GM10266 (cell line): ENCODE measurements at regions not wholly inside any gene's neighbourhood (a gene's known extent, or its start where the extent isn't known, plus 50 kb on each side); places are given as distances from the start of the nearest gene placed in this dataset.

ENCODE experiments used
- DNase-seq: peaks from one replicate; pipeline ENCODE4 v3.0.0; 2012; ENCODE audit errors: extremely low spot score
- TF ChIP-seq, protein P1 (sequence below): IDR thresholded peaks from 2 replicates; pipeline ENCODE4 v1.5.1; 2012; ENCODE audit warnings: mild to moderate bottlenecking, low read depth; ENCODE audit not compliant: control insufficient read depth, insufficient read depth; ENCODE audit errors: missing control alignments

DNA sequence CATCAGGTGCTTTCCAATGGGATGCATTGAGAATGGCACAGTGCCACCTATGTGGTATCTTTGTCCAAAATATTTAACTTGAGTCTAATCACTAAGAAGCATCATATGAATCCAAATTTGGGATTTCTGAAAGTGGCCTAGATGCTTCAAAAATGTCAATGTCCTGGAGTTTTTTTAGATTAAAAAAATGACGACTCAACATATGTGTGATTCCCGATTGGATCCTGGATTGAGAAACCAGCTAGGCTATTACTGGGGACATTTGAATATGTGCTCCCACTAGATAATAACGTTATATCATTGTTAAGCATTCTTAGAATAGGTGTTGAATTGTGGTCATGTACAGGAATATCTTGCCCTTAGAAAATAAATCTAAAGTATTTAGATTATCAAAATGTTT, 189.2 kb downstream of the TBXT start:
- DNase-seq, result no peak
- TF ChIP-seq, protein P1, sequence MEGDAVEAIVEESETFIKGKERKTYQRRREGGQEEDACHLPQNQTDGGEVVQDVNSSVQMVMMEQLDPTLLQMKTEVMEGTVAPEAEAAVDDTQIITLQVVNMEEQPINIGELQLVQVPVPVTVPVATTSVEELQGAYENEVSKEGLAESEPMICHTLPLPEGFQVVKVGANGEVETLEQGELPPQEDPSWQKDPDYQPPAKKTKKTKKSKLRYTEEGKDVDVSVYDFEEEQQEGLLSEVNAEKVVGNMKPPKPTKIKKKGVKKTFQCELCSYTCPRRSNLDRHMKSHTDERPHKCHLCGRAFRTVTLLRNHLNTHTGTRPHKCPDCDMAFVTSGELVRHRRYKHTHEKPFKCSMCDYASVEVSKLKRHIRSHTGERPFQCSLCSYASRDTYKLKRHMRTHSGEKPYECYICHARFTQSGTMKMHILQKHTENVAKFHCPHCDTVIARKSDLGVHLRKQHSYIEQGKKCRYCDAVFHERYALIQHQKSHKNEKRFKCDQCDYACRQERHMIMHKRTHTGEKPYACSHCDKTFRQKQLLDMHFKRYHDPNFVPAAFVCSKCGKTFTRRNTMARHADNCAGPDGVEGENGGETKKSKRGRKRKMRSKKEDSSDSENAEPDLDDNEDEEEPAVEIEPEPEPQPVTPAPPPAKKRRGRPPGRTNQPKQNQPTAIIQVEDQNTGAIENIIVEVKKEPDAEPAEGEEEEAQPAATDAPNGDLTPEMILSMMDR, result no peak

DNA sequence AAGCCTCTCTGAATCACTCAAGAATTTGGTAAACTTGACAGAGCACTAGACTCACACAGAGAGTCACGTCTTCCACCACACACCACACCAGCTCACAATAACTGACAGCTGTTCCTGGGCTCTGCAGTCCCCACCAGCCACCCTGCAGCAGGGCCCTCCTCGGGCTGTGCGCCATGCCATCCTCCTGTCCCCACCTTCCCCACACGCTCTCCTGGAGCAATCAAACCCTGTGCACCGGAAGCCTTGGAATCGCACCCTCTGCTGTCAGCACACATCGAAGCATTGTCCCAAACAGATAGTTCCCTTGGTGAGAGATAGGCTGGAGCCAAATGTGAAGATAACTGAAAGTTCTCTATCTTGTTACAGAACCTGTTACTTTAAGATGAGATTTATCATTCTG, 191.0 kb downstream of the TBXT start:
- DNase-seq, result no peak
- TF ChIP-seq, protein P1, result no peak

DNA sequence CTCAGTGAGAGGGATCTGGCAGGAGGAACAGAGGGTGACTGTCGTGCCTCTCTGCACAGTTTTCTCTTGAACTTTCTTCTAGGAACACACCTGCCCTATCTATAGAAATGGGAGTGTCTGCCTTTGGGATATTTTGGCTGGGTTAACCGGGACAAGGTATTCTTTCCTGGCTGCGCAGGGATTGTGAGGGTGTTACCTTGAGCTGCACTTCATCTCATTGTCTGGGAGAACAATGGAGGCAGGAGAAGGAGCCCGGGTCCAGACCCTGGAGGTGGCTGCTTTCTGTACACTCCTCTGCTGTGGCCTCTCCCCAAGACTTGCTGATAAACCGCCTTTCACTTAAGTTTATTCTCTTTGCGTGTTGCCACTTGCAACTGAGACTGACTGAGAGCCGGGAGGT, 192.8 kb downstream of the TBXT start:
- TF ChIP-seq, protein P1, result no peak
- DNase-seq, result no peak

DNA sequence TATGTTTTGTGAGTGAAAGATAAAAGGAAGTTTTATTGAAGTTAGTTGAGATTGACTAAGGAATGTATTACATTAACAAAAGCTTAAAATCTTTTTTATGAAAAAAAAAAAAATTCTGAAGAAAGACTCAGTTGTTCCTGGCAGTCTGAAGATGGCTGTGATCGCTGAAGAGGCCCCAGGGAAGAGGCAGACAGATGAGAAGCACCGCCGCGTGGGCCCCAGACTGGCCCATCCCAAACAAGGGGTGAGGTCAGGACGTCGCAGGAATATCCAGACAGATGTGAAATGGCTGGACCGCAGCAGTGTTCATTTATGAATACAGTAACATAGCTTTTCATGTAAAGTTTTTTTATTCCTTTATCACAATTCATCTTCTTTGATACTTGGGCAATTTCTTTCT, 194.2 kb downstream of the TBXT start:
- TF ChIP-seq, protein P1, result no peak
- DNase-seq, result no peak

DNA sequence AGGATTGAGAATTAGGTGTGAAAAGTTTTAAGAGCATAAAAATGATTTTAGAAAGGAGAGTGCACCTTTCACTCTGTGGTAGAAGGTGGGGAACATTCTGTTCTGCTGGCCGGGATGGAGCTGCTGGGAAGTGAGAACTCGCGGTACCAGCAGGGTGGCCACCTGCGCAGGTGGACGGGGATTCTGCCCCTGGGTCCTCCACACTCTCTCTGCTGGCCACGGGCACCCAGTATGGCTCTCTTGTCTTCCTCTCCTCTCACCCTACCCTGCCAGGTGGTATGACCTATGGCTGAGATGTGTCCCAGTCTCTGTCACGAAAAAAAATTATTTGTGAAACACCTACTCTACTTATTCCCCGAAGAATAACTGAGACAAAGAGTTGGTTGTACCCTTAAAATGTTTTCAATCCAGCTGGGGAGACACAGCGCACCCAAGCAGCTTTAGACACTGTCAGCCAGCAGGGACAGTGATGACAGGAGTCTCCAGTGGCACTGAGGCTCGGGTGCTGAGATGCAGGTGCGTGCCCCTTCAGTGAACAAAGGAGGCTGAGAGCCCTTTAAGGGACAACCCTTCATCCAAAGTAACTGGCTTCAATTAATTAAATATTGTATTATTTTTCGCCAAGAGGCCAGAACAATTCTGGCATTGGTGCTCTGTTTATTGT, 195.4 kb downstream of the TBXT start:
- TF ChIP-seq, protein P1, result no peak
- no peak for DNase-seq

DNA sequence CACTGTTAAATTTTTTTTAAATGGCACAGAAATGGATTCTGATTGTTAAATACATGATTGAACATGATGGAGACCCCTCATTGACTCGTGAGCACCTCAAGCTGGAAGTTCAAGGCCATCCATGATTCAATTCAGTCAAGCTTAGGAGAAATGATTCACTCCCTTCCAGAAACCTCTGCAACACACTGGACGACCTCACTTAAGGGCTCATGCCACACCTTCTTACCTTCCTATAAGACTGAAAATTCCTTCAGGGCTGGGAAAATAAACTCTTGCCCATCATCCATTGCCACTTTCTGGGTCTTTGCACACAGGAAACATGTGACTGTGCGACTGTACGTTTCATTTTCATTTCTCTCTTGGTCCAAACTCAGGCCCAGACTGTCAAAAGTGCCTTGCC, 196.4 kb downstream of the TBXT start:
- TF ChIP-seq, protein P1, result no peak
- no peak for DNase-seq

DNA sequence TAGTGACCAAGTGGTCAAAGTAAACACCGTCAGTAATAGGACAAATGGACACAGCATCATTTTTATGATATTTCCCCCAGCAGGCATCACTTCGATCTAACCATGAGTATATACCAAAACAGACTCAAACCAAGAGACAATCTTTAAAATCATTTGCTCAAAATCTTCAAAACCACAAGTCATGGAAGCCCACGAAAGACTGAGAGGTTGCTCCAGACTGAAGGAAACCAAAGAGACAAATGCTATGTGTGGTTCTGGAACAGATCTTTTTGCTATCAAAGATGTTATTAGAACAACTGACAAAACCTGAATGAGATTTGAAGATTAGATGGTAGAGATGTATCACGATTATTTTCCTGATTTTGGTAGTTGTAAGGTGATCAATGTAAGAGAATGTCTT, 197.7 kb downstream of the TBXT start:
- TF ChIP-seq, protein P1, result no peak

More for the DNA sequence above, 197.7 kb downstream of the TBXT start:
- no peak for DNase-seq
